Lower leg skin (tissue), 3 donors: ENCODE measurements at regions not wholly inside any gene's neighbourhood (a gene's known extent, or its start where the extent isn't known, plus 50 kb on each side); places are given as distances from the start of the nearest gene placed in this dataset.

Source experiments
- POLR2A ChIP-seq, 2 donors: fragments of 450-650 bp; IDR thresholded peaks; one replicate each; pipeline ENCODE4 v1.6.1; 2016 to 2017; ENCODE audit warnings: antibody characterized with exemption in 2 of 2, mild to moderate bottlenecking in 1 of 2, moderate library complexity in 1 of 2
- TF ChIP-seq, protein P1 (sequence below), 3 donors: fragments of 450-650 bp; IDR thresholded peaks; one replicate each; pipeline ENCODE4 v1.5.1; 2016; ENCODE audit warnings: antibody characterized with exemption in 3 of 3, mild to moderate bottlenecking in 3 of 3, moderate library complexity in 2 of 3

DNA sequence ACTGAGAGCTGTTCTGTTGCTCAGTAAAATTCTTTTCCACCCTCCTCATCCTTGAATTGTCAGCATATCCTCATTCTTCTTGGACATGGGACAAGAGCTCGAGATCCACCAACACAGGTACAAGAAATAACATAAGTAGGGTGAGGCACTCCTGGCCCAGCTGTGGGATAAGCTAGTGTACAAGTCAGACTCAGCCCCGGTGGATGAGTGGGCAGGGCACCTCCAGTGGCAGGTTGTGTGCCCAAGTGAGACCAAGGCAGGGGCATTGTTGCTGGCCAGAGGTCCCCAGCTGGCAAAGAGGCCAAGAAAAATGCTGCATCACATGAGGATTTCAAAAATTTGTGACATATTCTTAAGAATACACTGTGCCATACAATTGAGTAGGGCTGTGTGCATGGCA is 402.0 kb upstream of the ZWINT start:
- no peak for TF ChIP-seq POLR2A (IDR thresholded peaks at IDR 0.05)
- TF ChIP-seq, protein P1, sequence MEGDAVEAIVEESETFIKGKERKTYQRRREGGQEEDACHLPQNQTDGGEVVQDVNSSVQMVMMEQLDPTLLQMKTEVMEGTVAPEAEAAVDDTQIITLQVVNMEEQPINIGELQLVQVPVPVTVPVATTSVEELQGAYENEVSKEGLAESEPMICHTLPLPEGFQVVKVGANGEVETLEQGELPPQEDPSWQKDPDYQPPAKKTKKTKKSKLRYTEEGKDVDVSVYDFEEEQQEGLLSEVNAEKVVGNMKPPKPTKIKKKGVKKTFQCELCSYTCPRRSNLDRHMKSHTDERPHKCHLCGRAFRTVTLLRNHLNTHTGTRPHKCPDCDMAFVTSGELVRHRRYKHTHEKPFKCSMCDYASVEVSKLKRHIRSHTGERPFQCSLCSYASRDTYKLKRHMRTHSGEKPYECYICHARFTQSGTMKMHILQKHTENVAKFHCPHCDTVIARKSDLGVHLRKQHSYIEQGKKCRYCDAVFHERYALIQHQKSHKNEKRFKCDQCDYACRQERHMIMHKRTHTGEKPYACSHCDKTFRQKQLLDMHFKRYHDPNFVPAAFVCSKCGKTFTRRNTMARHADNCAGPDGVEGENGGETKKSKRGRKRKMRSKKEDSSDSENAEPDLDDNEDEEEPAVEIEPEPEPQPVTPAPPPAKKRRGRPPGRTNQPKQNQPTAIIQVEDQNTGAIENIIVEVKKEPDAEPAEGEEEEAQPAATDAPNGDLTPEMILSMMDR (IDR thresholded peaks at IDR 0.05) = no peak
